ENCODE measurements at regions not wholly inside any gene's neighbourhood (a gene's known extent, or its start where the extent isn't known, plus 50 kb on each side); places are given as distances from the start of the nearest gene placed in this dataset.

DNA sequence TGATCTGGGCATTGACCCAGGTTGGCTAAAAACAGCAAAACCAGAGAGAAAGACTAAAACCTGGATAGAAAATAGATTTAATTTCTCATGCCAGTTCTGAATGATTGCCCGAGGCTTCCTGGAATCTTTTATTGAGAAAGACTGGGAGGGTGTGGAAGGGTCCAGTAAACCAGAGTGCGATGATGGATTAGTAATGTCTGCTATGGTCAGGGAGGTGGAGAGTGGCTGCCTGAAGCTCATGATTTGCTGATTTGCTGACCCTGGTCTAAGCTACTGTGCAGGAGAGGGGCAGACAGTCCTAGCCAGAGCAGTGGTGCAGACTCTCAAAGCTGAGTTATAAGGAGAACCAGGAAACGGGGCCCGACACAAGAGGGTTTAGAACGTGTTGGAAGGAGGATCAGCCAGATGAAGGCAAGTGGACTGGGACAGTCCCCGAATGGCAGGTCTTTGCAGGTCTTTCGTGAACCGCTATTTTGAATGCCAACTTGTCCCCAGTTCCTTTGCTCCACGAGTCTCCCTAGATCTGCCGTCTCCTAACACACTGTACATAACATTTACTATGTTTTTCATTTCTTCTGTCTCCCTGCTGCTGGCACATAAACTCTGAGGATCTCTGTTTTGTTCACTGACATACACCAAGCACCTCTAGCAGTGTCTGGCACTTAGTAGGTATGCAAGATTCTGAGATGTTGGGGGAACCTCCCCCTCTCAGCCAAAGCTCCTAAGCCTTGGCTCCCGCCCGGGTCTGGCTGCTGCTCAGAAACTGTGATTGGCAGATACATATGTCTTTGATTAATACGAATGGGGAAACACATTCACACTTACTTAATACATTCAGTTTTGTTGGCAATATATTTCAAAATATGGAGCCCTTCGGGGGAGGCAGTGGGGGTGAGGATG is 237.3 kb upstream of the TNRC6C start:
- DNase-seq (no peak), ATAC-seq (ENCODE audit: poor library complexity) (no peak)
- intact Hi-C loops (cut with DNase I) = no loop called here

DNA sequence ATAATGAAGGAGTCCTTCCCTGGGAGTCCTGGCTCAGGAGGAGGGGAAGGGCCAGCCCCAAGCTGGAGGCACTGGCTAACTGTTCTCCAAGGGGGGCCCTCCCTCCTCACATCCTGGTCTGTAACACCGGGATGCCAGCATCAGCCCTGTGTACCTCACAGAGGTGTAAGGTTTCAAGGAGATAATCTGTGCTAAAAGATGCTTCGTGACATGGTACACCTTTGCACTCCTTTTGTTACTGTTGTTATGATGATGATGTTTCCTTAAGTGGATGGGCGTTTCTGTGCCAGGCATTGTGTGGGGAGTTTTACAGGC is 236.7 kb upstream of the TNRC6C start:
- ATAC-seq (ENCODE audit: poor library complexity) = no peak
- no peak for DNase-seq
- intact Hi-C loops (cut with DNase I) = no loop called here

DNA sequence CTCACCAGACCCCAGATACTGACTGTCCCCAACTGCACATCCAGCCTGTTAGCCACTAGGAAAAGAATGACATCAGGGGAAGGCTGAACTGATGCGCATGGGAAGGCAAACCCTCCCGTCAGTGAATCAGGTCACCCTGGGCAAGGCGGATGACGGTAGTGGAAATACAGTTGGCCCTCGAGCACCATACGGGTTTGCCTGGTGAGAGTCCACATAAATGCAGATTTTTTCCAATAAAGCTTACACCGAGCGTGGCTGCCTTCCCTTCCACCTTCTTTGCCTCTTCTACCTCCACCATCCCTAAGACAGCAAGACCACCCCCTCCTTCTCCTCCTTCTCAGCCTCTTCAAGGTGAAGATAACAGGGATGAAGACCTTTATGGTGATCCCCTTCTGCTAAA is 236.1 kb upstream of the TNRC6C start:
- DNase-seq (no peak), ATAC-seq (ENCODE audit: poor library complexity) (no peak)
- intact Hi-C loops (cut with DNase I) = no loop called here

DNA sequence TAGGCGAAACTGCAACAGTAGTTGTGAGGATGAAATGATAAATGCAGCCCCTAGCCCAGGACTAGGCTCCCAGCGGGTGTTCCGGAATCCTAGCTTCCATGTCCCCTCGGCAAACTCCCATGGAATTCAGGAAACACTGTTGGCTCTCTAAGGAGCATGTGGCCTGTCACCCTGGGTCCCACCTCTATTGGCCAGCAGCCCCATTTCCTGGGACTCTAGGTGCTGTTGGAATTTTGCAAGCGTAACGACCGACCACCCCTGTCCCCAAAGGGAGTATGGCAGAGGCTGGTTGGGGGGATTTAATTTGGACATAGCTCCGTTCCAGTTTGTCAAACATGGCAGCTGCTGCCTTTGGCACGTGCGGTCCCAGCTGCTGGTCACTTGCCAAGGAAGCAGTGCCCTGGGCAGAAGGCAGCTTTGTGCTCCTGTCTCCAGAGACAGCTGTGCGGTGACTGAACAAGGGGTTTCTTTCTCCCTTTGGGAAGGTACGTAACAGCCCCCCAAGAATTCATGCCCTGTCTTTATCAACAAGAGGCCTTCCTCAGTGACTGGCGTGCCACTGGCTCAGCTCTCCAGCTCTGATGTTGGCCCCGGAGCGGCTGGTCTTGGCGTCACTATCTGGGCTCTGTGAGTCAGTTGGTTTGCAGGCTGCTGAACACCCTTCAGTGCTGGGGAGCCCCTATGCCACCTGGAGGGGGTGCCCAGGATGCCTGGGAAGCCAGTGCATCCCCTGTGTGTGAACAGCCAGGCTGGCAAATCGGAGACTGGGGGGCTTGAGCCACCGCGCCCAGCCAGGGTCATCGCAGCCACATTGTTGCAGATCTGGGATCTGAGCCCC is 235.2 kb upstream of the TNRC6C start:
- DNase-seq = peak; percentile 56
- intact Hi-C loops (cut with DNase I) = no loop called here
- ATAC-seq (ENCODE audit: poor library complexity) = no peak

DNA sequence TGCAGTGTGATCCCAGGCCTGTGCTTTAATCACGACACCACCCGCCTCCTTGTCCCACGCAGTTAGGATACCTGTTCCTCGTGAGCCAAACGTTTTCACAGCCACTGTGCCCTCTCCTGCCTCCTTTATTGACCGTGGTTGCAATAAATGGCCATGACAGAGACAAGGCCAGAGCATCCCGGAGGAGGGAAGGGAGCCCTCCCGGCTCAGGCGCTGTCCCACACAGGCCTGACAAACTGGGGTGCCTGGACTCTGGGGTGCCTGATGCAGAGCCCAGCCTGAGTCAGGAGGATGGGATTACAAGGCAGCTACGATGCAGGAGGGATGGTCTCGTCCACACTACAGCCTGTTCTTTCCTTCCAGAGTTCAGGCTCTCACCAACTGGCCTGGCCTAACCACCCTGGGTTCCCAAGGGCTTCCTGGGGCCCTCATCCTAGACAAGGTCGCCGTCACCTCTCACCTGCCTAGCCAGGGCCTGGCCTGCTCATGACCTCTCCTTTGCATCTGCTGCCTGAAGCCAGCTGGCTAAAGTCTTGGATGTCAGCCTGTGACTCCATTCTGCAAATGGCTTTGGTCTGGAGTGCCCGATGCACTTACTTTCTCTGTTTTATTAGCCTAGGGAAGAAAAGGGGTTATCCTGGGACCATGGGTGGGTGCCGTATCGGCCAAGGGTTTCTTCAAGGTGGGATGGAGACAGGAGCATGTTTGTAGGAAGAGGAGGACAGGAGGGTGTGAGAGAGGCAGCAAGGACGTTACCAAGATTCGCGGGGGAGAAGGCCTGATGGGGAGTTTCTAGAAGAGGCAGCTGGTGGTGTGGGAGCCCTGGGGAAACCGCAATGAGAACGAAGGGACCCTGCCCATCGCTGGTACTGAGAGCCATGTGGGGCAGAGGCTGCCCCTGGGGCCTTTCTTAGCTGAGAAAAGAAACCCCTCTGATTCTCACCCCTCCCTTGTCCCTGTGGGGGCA is 234.3 kb upstream of the TNRC6C start:
- DNase-seq (no peak), ATAC-seq (ENCODE audit: poor library complexity) (no peak)
- intact Hi-C loops (cut with DNase I) = no loop called here

DNA sequence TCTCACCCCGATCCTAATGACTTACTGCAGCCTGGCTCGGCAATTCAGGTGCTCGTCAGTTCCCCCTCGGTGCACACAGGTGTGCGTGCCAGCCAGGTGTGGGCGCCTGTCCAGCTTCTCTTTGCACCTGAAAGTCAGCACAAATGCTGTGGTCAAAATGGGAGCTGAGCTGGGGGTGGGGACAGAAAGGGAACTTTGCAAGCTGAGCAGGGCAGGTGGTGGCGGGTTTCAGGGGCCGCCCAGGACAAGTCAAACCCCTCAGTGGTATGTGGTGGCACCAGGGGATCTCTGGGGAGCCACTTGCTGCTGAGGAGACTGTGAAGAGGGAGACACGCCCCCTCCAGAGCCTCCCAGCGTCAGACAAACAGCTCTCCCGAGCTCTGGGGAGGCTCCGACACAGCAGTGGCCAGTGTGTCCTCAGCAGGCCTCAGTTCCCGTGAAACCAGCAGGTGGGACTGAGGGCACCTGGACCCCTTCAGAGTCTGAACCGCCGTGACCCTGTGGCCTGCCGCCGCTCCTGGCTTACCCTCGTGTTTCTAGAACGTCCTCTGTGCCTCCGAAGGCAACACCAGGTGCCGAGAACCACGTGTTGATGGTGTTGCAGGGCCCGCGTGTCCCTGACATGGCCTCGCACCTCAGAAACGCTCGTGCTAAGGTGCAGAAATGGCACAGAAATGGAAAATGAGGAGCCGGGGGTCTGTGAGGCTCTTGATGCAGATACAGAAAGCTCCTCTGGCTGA is 233.5 kb upstream of the TNRC6C start:
- DNase-seq = no peak
- ATAC-seq (ENCODE audit: poor library complexity) = no peak
- intact Hi-C loops (cut with DNase I) = no loop called here

DNA sequence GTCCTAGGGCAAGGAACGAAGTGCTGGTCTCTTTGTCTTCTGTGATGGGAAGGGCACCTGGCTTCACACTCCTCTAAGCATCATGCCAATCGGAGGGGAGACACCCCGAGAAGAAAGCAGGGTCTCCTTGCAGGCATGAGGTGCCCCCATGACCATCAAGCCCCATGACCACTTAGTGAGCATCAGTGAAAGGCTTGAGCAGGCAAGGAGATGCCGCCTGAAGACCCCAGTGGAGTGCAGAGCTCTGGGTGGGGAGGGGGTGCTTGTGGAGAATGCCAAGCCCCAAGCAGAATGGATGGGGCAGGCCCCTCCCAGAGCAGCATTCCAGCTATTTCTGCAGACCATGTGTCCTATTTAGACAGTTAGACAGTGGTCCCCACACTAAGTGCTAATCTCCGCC is 232.7 kb upstream of the TNRC6C start:
- ATAC-seq (ENCODE audit: poor library complexity) (no peak), DNase-seq (no peak)
- intact Hi-C loops (cut with DNase I) = no loop called here

DNA sequence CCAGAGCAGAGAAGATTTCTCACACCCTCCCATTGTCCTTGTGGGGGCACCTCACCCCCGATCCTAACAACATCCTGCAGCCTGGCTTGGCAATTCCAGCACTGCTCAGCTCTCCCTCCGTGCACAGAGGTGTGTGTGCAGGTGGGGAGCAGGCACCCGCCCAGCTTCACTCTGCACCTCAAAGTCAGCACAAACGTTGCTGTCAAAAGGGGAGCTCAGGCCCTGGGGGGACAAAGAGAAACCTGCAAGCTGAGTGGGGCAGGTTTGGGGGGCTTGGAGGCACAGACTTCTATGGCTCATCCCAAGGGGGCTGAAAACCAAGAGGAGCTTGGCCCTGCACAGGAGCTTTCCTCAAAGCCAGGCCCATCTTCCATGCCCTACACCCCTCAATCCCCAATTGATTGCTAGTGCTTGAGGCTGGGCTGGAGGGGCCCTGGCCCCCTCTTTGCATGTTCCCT is 231.9 kb upstream of the TNRC6C start:
- ATAC-seq (ENCODE audit: poor library complexity) (no peak), DNase-seq (no peak)
- intact Hi-C loops (cut with DNase I) = no loop called here

DNA sequence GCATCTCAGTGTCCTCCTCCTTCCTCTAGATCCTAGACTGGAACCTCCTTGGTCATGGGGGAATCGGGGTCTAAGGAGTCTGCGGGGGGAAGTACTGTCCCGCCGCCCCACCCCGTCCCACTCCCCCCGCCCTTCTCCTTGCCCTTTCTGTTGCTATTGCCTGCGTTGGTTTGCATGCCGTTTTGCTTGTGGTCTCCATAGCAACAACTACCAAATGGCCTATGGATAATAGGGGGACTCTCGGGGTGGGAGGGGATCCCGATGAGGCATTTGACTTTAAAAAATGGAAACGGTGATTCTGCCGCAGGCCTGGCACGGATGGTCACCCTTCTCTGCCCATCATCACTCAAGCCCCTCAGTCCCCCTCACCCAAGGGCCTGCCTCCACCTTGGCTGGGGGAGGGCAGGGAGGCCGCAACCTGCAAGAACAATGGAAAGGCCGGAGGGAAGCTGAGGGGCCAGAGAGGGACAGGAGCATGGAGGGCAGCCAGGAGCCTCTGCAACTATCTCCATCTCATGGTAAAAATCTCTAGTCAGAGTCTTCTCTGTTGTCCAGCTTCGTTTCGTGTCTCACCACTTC is 231.4 kb upstream of the TNRC6C start:
- intact Hi-C loops (cut with DNase I) = no loop called here
- ATAC-seq (ENCODE audit: poor library complexity) (no peak), DNase-seq (no peak)

DNA sequence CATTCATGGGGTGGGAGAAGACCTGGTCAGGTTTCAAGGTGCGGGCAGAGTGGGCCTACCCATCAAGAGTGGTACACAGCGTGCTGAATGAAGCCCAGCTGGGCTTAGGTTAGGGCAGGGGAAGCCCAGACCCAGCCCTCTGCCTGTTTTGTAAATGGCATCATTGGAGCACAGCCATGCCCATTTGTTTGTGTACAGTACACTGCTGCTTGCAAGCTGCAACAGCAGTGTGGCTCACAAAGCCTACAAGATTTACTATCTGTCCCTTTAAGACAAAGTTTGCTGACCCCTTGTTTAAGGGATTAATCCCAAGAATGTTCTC is 230.1 kb upstream of the TNRC6C start:
- no peak for ATAC-seq (ENCODE audit: poor library complexity)

DNA sequence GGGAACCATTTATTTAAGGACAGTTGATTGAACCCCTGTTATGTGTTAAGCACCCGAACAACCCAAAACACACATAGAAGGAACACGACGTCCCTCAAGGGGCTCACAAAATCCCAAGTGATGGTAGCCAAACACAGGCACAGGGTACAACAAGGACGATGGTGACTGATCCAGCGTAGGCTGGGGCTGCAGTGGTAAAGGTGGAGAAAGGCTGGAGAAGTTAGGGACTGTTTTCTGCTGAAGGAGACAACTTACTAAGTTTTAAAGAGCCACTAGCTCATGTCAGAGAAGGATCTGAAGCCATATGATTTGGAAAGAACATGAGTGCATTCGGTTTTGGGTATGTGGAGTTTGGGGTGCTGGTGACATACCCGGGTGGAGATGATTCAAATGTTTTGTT is 229.6 kb upstream of the TNRC6C start:
- DNase-seq (no peak), ATAC-seq (ENCODE audit: poor library complexity) (no peak)
- intact Hi-C loops (cut with DNase I) = no loop called here

More for the DNA sequence above, 230.1 kb upstream of the TNRC6C start:
- no peak for DNase-seq
- intact Hi-C loops (cut with DNase I) = no loop called here

DNA sequence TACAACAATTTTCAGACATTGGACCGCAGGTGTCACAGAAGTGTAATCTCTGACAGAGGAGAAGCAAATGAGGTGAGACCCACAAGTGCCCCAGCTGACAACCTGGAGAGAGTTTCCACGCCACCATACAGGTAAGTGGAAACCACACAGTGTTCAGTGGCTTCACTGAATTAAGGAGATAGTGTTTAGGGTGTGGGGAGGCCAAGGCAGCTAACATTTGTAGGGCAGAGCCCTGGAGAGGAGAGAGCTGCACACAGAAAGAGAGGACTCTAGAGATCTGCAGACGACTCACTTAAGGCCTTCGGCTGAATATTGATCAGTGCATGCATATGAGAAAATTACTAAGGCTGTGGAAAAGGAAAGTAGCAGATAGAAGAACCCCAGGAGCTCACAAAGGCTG is 228.9 kb upstream of the TNRC6C start:
- no peak for DNase-seq
- no peak for ATAC-seq (ENCODE audit: poor library complexity)
- intact Hi-C loops (cut with DNase I) = no loop called here

DNA sequence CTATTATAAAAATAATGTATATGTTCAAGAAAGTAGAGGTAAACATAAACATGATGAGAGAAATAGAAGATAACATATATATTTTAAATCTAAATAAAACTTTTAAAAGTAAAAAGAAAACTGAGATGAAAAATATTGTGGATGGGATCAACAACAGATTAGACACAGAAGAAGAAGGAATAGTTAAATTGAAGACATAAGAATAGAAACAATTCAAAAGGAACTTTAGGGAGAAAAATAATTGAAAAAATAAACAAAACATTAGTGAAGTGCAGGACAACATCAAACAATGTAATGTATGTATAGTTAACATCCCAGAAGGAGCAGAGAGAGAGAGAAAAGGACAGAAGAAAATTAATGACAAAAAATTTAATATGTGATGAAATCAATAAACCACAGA is 228.1 kb upstream of the TNRC6C start:
- intact Hi-C loops (cut with DNase I) = loop anchor here (10.0 kb wide), 1 partner anchor 186 kb away; no protein-coding TSS in a partner anchor
- DNase-seq = no peak
- ATAC-seq (ENCODE audit: poor library complexity) = no peak

DNA sequence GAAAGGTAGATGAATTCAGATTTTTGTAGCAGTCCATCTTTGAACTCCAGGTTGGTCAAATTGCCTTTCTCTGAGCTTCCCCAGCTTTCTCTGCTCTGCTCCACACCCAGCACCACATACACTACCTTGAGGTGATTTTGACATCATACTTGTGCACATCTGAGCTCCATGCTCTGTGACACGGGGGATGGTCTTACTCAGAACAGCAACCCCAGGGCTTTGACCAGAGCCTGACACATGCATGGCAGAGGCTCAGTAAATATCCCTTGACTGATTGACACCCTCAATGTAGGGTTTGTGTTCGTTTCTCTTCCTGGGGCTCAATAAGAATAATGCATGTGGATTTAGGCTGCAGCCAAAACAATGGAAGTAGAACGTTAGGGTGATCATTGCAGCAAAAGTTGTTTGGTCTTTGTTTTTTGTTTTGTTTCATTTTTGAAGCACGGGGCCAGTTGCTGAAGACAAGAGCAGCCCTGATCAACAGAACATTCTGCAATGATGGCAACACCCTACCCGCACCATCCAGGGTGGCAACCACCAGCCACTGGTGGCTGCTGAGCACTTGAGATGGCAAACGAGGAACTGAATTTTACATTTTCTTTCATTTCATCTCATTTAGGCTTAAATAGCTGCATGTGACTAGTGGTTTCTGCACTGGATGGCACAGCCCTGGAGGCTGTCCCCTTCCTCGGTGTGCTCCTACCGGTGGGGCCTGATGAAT is 224.8 kb upstream of the TNRC6C start:
- DNase-seq (no peak), ATAC-seq (ENCODE audit: poor library complexity) (no peak)
- intact Hi-C loops (cut with DNase I) = loop anchor here (10.0 kb wide), 1 partner anchor 189 kb away; no protein-coding TSS in a partner anchor

DNA sequence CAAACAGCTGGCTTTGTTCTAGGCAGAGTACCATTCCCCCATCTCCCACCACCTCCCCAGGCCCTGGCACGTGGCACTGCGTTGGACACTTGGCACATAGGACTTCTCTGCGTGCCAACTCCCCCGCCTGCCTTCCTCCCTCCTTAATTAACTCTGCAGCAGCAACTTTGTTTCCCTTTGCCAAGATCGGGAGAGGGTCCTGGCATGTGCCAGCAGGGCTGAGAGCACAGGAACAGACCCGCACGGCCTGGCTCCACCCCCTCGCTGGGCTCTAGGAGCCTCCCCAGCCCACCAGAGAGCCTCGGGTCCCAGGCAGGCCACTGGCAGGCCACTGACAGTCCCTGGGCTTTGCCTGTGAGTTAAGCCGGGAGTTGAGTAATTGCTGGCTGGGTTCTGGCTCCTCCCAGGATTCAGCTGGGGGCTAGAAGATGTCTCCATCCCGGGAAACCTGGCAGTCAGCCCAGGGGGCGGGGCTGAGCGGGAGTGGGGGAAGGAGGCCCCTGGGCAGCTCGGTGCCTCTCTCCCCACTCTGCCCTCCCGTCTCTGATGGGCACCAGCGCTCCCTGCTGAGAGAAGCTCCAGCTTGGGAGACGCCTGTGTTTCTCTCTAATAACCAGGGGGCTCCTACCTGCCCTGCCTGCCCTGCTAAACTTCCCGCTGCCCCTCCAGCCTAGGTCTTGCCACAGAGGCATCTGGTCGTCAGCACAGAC is 224.0 kb upstream of the TNRC6C start:
- ATAC-seq (ENCODE audit: poor library complexity) = peak; percentile 85
- intact Hi-C loops (cut with DNase I) = loop anchor here (10.0 kb wide), 1 partner anchor 190 kb away; no protein-coding TSS in a partner anchor

DNA sequence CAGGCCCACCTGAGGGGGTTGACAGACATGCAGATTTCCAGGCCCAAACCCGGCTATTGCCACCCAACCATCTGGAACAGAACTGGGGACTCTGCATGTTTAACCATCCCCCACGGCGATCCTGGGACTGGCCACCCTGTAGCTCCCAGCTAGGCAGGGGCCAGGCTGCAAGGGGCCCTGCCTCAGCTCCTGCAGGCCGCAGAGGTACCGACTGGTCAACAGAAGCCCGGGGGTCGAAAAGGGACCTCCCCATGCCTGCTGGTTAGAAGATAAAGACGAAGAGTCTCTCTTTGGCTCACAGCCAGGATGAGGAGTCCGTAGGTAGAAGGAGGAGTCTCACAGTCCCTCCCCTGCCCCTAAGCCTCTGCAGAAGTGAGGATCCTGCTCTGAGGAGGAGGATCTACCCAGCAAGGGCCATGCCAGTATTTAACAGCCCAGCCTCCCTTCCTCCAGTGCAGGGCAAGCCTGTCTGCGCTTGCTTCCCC is 223.4 kb upstream of the TNRC6C start:
- ATAC-seq (ENCODE audit: poor library complexity) (peak; percentile 28), DNase-seq (no peak)
- intact Hi-C loops (cut with DNase I) = loop anchor here (10.0 kb wide), 1 partner anchor 190 kb away; no protein-coding TSS in a partner anchor

More for the DNA sequence above, 224.0 kb upstream of the TNRC6C start:
- DNase-seq = peak; percentile 95

Measured in Right ventricle myocardium superior (tissue), 1 donor.